Panc1 (cell line): ENCODE measurements at regions not wholly inside any gene's neighbourhood (a gene's known extent, or its start where the extent isn't known, plus 50 kb on each side); places are given as distances from the start of the nearest gene placed in this dataset.
"Not testable (repeated sequence)": the region's sequence is repeated elsewhere in the genome, so short reads cannot be mapped to it uniquely, and the experiment has no call there.

Experiments
- ATAC-seq: fragments of 200-7000 bp; cut with Tn5 transposase; 2 replicates; pipeline ENCODE4 v1.9.1; 2020; ENCODE audit warnings: mild to moderate bottlenecking, moderate library complexity
- BruUV-seq: library from RNA; stranded (reverse); fragments of 400-500 nt; replicated peaks from 2 replicates; lab custom pipeline; 2021; lab: Mats Ljungman, UMichigan
- CTCF ChIA-PET: fragments of 300-600 bp; sonication (Branson Sonifier 250); formaldehyde crosslinking; loops from one replicate; lab custom pipeline; 2022; ENCODE audit warnings: antibody characterized with exemption; lab: Charles Lee
- POLR2A ChIA-PET: fragments of 300-600 bp; sonication (Branson Sonifier 250); formaldehyde crosslinking; loops from one replicate; lab custom pipeline; 2022; ENCODE audit warnings: antibody characterized with exemption; lab: Charles Lee
- DNase-seq: peaks from one replicate; pipeline ENCODE4 v3.0.0-alpha.2; 2010; ENCODE audit warnings: low read depth, low spot score
- H3K27ac ChIP-seq: 2 replicates; pipeline ENCODE4 v1.5.1; 2011; ENCODE audit warnings: mild to moderate bottlenecking, low read length, inconsistent platforms
- H3K27me3 ChIP-seq: fragments of 200-500 bp; sonication (Bioruptor generic); 2 replicates; pipeline ENCODE4 v1.6.0; 2014; ENCODE audit warnings: low read length, inconsistent platforms; ENCODE audit not compliant: control insufficient read depth, insufficient read depth
- H3K36me3 ChIP-seq: fragments of 200-500 bp; sonication (Bioruptor generic); 2 replicates; pipeline ENCODE4 v1.5.1; 2014; ENCODE audit warnings: inconsistent platforms, mild to moderate bottlenecking, low read length, moderate library complexity; ENCODE audit not compliant: control insufficient read depth, insufficient read depth
- H3K4me1 ChIP-seq: 2 replicates; pipeline ENCODE4 v1.5.1; 2011; ENCODE audit warnings: inconsistent platforms, mild to moderate bottlenecking, low read length, moderate library complexity; ENCODE audit not compliant: control insufficient read depth, insufficient read depth
- H3K4me3 ChIP-seq, 2 experiments: 2 replicates each; pipeline ENCODE4 v1.5.1; 2011 to 2012; ENCODE audit warnings: low read depth in 2 of 2, low read length in 2 of 2, mild to moderate bottlenecking in 2 of 2, inconsistent platforms in 1 of 2, moderate library complexity in 1 of 2
- H3K9me3 ChIP-seq: fragments of 200-500 bp; sonication (Bioruptor generic); 2 replicates; pipeline ENCODE4 v1.5.1; 2014; ENCODE audit warnings: low read depth, mild to moderate bottlenecking, inconsistent platforms, low read length, moderate library complexity; ENCODE audit not compliant: control insufficient read depth, insufficient read depth
- CTCF ChIP-seq: fragments of 450-650 bp; IDR thresholded peaks from 2 replicates; pipeline ENCODE4 v1.5.1; 2017; ENCODE audit warnings: mild to moderate bottlenecking
- POLR2AphosphoS5 ChIP-seq: IDR thresholded peaks from 2 replicates; pipeline ENCODE4 v1.6.1; 2012; ENCODE audit warnings: mild to moderate bottlenecking, low read depth, low read length, moderate library complexity
- REST ChIP-seq, 2 experiments: IDR thresholded peaks; 2 replicates each; pipeline ENCODE4 v1.6.1; 2011 to 2012; ENCODE audit warnings: low read depth in 2 of 2, control low read depth in 1 of 2, low read length in 1 of 2, mild to moderate bottlenecking in 1 of 2, moderate library complexity in 1 of 2; ENCODE audit not compliant: insufficient read depth in 1 of 2
- SIN3A ChIP-seq: IDR thresholded peaks from 2 replicates; pipeline ENCODE4 v1.6.1; 2012; ENCODE audit warnings: low read depth, mild to moderate bottlenecking, low read length, moderate library complexity, borderline replicate concordance; ENCODE audit not compliant: insufficient read depth
- TCF7L2 ChIP-seq: IDR thresholded peaks from 2 replicates; pipeline ENCODE4 v1.6.1; 2011; ENCODE audit warnings: mild to moderate bottlenecking, low read depth, low read length, inconsistent platforms
- in situ Hi-C: cut with HindIII; loops from 2 replicates; pipeline ENCODE4 v1.10.0; 2016; ENCODE audit warnings: low sequenced_read_pairs, low pct_unique_long_range_greater_than_20kb
- intact Hi-C: fragments of 100-400 bp; cut with micrococcal nuclease; formaldehyde crosslinking; loops from one replicate; pipeline ENCODE4 v1.10.0; 2022; ENCODE audit not compliant: unreplicated experiment

DNA sequence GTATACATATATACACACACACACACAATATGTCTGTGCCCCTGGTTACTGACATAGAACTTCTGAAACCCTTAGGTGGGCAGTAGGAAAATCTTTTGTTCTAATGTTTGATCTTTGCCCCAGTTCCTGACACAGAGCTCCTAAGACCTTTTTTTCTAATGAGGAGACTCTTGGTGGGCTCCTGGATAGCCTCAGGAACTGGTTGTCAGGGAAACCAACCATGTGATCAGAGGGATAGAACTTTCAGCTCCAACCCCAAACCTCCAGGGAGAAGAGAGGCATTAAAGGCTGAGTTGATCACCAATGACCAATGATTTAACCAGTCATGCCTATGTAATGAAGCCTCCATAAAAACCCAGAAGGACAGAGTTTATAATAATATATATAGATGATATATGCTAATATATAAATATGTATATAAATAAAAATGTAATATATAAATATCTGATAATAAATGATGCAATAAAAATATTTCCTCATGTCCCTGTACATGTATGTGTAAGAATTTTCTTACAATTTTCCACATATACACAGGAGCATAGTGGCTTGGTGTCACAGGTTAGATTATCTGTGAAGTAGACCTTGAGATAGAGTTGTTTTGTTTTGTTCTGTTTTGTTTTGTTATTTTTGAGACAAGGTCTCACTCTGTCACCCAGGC lies 93.3 kb downstream of the GPX5 start:
- no peak for DNase-seq

GRCh38 chr6:28621268-28621667 lies 95.6 kb downstream of the GPX5 start:
- H3K9me3 ChIP-seq, BruUV-seq, intact Hi-C loops, DNase-seq, H3K36me3 ChIP-seq, ATAC-seq, H3K4me3 ChIP-seq, in situ Hi-C loops, H3K4me1 ChIP-seq, POLR2A ChIA-PET, H3K27ac ChIP-seq, CTCF ChIA-PET, H3K27me3 ChIP-seq: not testable (repeated sequence)

More for the DNA sequence above, 93.3 kb downstream of the GPX5 start:
- H3K4me3 ChIP-seq, result no peak overlapping the region
- in situ Hi-C loops (no loop called here), intact Hi-C loops (no loop called here)
- H3K27ac ChIP-seq, result no peak overlapping the region
- ChIA-PET CTCF (no interaction called here), POLR2A (no interaction called here)
- ATAC-seq, result no peak
- no peaks in the 10 kb centered on the region for H3K27me3 ChIP-seq
- H3K9me3 ChIP-seq, result no peaks in the 10 kb centered on the region
- no peaks in the 10 kb centered on the region for H3K36me3 ChIP-seq
- no peaks in the 10 kb centered on the region for H3K4me1 ChIP-seq
- no TSS peak for BruUV-seq
- TF ChIP-seq CTCF, result no peak
- no peak for TF ChIP-seq TCF7L2
- no peak for TF ChIP-seq REST (IDR thresholded peaks at IDR 0.05; ENCODE audit: insufficient read depth in 1 of 2, low read depth in 2 of 2, low read length in 1 of 2)
- no peak for TF ChIP-seq POLR2AphosphoS5
- TF ChIP-seq SIN3A, result no peak

DNA sequence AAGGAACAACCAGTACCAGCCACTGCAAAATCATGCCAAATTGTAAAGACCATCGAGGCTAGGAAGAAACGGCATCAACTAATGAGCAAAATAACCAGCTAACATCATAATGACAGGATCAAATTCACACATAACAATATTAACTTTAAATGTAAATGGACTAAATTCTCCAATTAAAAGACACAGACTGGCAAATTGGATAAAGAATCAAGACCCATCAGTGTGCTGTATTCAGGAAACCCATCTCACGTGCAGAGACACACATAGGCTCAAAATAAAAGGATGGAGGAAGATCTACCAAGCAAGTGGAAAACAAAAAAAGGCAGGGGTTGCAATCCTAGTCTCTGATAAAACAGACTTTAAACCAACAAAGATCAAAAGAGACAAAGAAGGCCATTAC lies 97.6 kb downstream of the GPX5 start:
- POLR2A ChIA-PET, H3K4me3 ChIP-seq, H3K36me3 ChIP-seq, ATAC-seq, H3K27me3 ChIP-seq, BruUV-seq, in situ Hi-C loops, DNase-seq, H3K9me3 ChIP-seq, H3K27ac ChIP-seq, intact Hi-C loops, H3K4me1 ChIP-seq, CTCF ChIA-PET: not testable (repeated sequence)

GRCh38 chr6:28626386-28626785 lies 100.7 kb downstream of the GPX5 start:
- not testable (repeated sequence) for H3K27me3 ChIP-seq

More at GRCh38 chr6:28626386-28626785, 100.7 kb downstream of the GPX5 start:
- in situ Hi-C loops, POLR2A ChIA-PET, CTCF ChIA-PET, BruUV-seq, intact Hi-C loops, H3K4me3 ChIP-seq, H3K27ac ChIP-seq, H3K36me3 ChIP-seq, H3K9me3 ChIP-seq, DNase-seq, ATAC-seq, H3K4me1 ChIP-seq: not testable (repeated sequence)
